HEK293 (cell line): ENCODE measurements at regions not wholly inside any gene's neighbourhood (a gene's known extent, or its start where the extent isn't known, plus 50 kb on each side); places are given as distances from the start of the nearest gene placed in this dataset.

Experiments
- CTCF ChIA-PET: fragments of 350-600 bp; formaldehyde crosslinking; extraction: SDS; loops from one replicate; lab custom pipeline; 2021; ENCODE audit warnings: antibody characterized with exemption; lab: Yijun Ruan, JAX
- POLR2A ChIA-PET: fragments of 300-600 bp; formaldehyde crosslinking; extraction: SDS; loops from one replicate; lab custom pipeline; 2020; ENCODE audit warnings: antibody characterized with exemption, inconsistent platforms; lab: Yijun Ruan, JAX
- H3K27ac ChIP-seq: fragments of 200-500 bp; sonication (Bioruptor generic); 2 replicates; pipeline ENCODE4 v1.5.1; 2014; ENCODE audit warnings: low read depth, low read length, control low read depth, inconsistent platforms; ENCODE audit errors: extremely low read depth
- H3K36me3 ChIP-seq, 2 experiments: fragments of 200-500 bp in 1 of 2; sonication (Bioruptor generic) in 1 of 2; 1 replicate in 1 of 2; 2 replicates in 1 of 2; pipeline ENCODE4 v1.5.1; 2014 to 2017; ENCODE audit warnings: inconsistent platforms in 2 of 2, low read length in 2 of 2; ENCODE audit not compliant: control insufficient read depth in 2 of 2, insufficient read depth in 1 of 2
- H3K4me1 ChIP-seq: fragments of 200-500 bp; sonication (Bioruptor generic); 2 replicates; pipeline ENCODE4 v1.5.1; 2014; ENCODE audit warnings: mild to moderate bottlenecking, low read length, inconsistent platforms; ENCODE audit not compliant: control insufficient read depth, insufficient read depth
- H3K4me3 ChIP-seq: 2 replicates; pipeline ENCODE4 v1.5.1; 2011; ENCODE audit warnings: low read depth, mild to moderate bottlenecking, control low read depth, low read length, moderate library complexity
- H3K9me3 ChIP-seq: fragments of 200-500 bp; sonication (Bioruptor generic); 2 replicates; pipeline ENCODE4 v1.5.1; 2014; ENCODE audit warnings: low read depth, low read length, inconsistent platforms; ENCODE audit not compliant: control insufficient read depth, insufficient read depth
- GLIS1 ChIP-seq: fragments of 450-650 bp; formaldehyde crosslinking; IDR thresholded peaks from 2 replicates; pipeline ENCODE4 v1.5.1; 2016; ENCODE audit warnings: missing biosample characterization, missing genetic modification characterization
- MZF1 ChIP-seq: fragments of 450-650 bp; formaldehyde crosslinking; IDR thresholded peaks from 2 replicates; pipeline ENCODE4 v1.5.1; 2017; ENCODE audit warnings: missing biosample characterization, missing genetic modification characterization, borderline replicate concordance
- SETDB1 ChIP-seq: IDR thresholded peaks from one replicate; pipeline ENCODE4 v1.6.1; 2017; ENCODE audit warnings: mild to moderate bottlenecking, low read length, moderate library complexity, mixed read lengths; ENCODE audit not compliant: insufficient read length
- ZBTB48 ChIP-seq: fragments of 450-650 bp; formaldehyde crosslinking; IDR thresholded peaks from 2 replicates; pipeline ENCODE4 v1.5.1; 2016; ENCODE audit warnings: missing biosample characterization, missing genetic modification characterization
- ZBTB7A ChIP-seq: fragments of 450-650 bp; formaldehyde crosslinking; IDR thresholded peaks from 2 replicates; pipeline ENCODE4 v1.5.1; 2016; ENCODE audit warnings: low read depth, missing biosample characterization, missing genetic modification characterization
- ZFHX2 ChIP-seq: fragments of 450-650 bp; formaldehyde crosslinking; conservative IDR thresholded peaks from 2 replicates; pipeline ENCODE4 v1.5.1; 2016; ENCODE audit warnings: missing biosample characterization, missing genetic modification characterization
- ZNF132 ChIP-seq: fragments of 450-650 bp; formaldehyde crosslinking; IDR thresholded peaks from 2 replicates; pipeline ENCODE4 v1.5.1; 2017; ENCODE audit warnings: missing biosample characterization, missing genetic modification characterization, borderline replicate concordance
- ZNF133 ChIP-seq: fragments of 450-650 bp; formaldehyde crosslinking; IDR thresholded peaks from 2 replicates; pipeline ENCODE4 v1.5.1; 2016; ENCODE audit warnings: missing biosample characterization, missing genetic modification characterization
- ZNF157 ChIP-seq: fragments of 450-650 bp; formaldehyde crosslinking; IDR thresholded peaks from 2 replicates; pipeline ENCODE4 v1.5.1; 2016; ENCODE audit warnings: missing biosample characterization, missing genetic modification characterization
- ZNF2 ChIP-seq: fragments of 450-650 bp; formaldehyde crosslinking; IDR thresholded peaks from 2 replicates; pipeline ENCODE4 v1.5.1; 2016; ENCODE audit warnings: missing biosample characterization, missing genetic modification characterization
- ZNF202 ChIP-seq: fragments of 450-650 bp; formaldehyde crosslinking; IDR thresholded peaks from 2 replicates; pipeline ENCODE4 v1.5.1; 2016; ENCODE audit warnings: missing biosample characterization, missing genetic modification characterization, borderline replicate concordance
- ZNF221 ChIP-seq: fragments of 450-650 bp; formaldehyde crosslinking; IDR thresholded peaks from 2 replicates; pipeline ENCODE4 v1.5.1; 2017; ENCODE audit warnings: missing biosample characterization, missing genetic modification characterization, borderline replicate concordance
- ZNF239 ChIP-seq: fragments of 450-650 bp; formaldehyde crosslinking; IDR thresholded peaks from 2 replicates; pipeline ENCODE4 v1.5.1; 2016; ENCODE audit warnings: missing biosample characterization, missing genetic modification characterization
- ZNF24 ChIP-seq: fragments of 450-650 bp; formaldehyde crosslinking; IDR thresholded peaks from 2 replicates; pipeline ENCODE4 v1.5.1; 2016; ENCODE audit warnings: missing biosample characterization, missing genetic modification characterization
- ZNF521 ChIP-seq: fragments of 450-650 bp; formaldehyde crosslinking; IDR thresholded peaks from 2 replicates; pipeline ENCODE4 v1.5.1; 2017; ENCODE audit warnings: missing biosample characterization, mild to moderate bottlenecking, missing genetic modification characterization
- ZNF558 ChIP-seq: fragments of 450-650 bp; formaldehyde crosslinking; IDR thresholded peaks from 2 replicates; pipeline ENCODE4 v1.5.1; 2016; ENCODE audit warnings: missing biosample characterization, missing genetic modification characterization
- ZNF585B ChIP-seq: fragments of 450-650 bp; formaldehyde crosslinking; IDR thresholded peaks from 2 replicates; pipeline ENCODE4 v1.5.1; 2016; ENCODE audit warnings: missing biosample characterization, missing genetic modification characterization
- ZNF629 ChIP-seq: fragments of 450-650 bp; formaldehyde crosslinking; IDR thresholded peaks from 2 replicates; pipeline ENCODE4 v1.5.1; 2017; ENCODE audit warnings: missing biosample characterization, missing genetic modification characterization
- ZNF768 ChIP-seq: fragments of 450-650 bp; formaldehyde crosslinking; IDR thresholded peaks from 2 replicates; pipeline ENCODE4 v1.5.1; 2018; ENCODE audit warnings: missing biosample characterization, mild to moderate bottlenecking, missing genetic modification characterization
- ZNF777 ChIP-seq: fragments of 450-650 bp; formaldehyde crosslinking; IDR thresholded peaks from 2 replicates; pipeline ENCODE4 v1.5.1; 2017; ENCODE audit warnings: missing biosample characterization, missing genetic modification characterization, borderline replicate concordance
- ZSCAN16 ChIP-seq: fragments of 450-650 bp; formaldehyde crosslinking; IDR thresholded peaks from 2 replicates; pipeline ENCODE4 v1.5.1; 2016; ENCODE audit warnings: missing biosample characterization, missing genetic modification characterization
- TF ChIP-seq, protein P1 (sequence below): fragments of 450-650 bp; IDR thresholded peaks from 2 replicates; pipeline ENCODE4 v1.5.1; 2018; ENCODE audit warnings: missing biosample characterization, mild to moderate bottlenecking, missing genetic modification characterization
- TF ChIP-seq, protein P2 (sequence below): fragments of 450-650 bp; formaldehyde crosslinking; IDR thresholded peaks from 2 replicates; pipeline ENCODE4 v1.5.1; 2017; ENCODE audit warnings: missing biosample characterization, missing genetic modification characterization
- TF ChIP-seq, protein P3 (sequence below): fragments of 450-650 bp; formaldehyde crosslinking; IDR thresholded peaks from 2 replicates; pipeline ENCODE4 v1.5.1; 2016; ENCODE audit warnings: missing biosample characterization, missing genetic modification characterization
- TF ChIP-seq, protein P4 (sequence below): fragments of 450-650 bp; formaldehyde crosslinking; IDR thresholded peaks from 2 replicates; pipeline ENCODE4 v1.5.1; 2017; ENCODE audit warnings: missing biosample characterization, missing genetic modification characterization
- TF ChIP-seq, protein P5 (sequence below): fragments of 450-650 bp; formaldehyde crosslinking; IDR thresholded peaks from 2 replicates; pipeline ENCODE4; 2016; ENCODE audit warnings: missing biosample characterization, missing genetic modification characterization

DNA sequence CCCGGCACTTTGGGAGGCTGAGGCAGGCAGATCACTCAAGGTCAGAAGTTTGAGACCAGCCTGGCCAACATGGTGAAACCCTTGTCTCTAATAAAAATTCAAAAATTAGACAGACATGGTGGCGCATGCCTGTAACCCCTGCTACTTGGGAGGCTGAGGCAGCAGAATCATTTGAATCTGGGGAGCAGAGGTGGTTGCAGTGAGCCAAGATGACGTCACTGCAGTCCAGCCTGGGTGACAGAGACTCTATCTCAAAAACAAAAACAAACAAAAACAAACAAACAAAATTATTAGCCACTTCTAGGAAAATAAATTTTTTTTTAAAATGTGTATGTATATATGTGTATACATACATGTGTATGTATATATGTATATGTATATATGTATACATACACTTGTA, 320.3 kb upstream of the ADGRL4 start:
- H3K9me3 ChIP-seq = no peaks in the 10 kb centered on the region
- H3K36me3 ChIP-seq = no peaks in the 10 kb centered on the region
- no peaks in the 10 kb centered on the region for H3K4me1 ChIP-seq
- ChIA-PET POLR2A (no interaction called here), CTCF (no interaction called here)
- no peak overlapping the region for H3K4me3 ChIP-seq
- H3K27ac ChIP-seq = no peak overlapping the region
- TF ChIP-seq ZNF585B (tag by site-specific recombination) (no peak), MZF1 (no peak), ZNF24 (no peak), ZNF558 (tag by site-specific recombination) (no peak), ZNF2 (tag by site-specific recombination) (no peak), ZNF777 (tag by site-specific recombination) (no peak), ZNF521 (tag by site-specific recombination) (no peak), ZBTB7A (tag by site-specific recombination) (no peak), ZNF132 (tag by site-specific recombination) (no peak)
- TF ChIP-seq, protein P1, sequence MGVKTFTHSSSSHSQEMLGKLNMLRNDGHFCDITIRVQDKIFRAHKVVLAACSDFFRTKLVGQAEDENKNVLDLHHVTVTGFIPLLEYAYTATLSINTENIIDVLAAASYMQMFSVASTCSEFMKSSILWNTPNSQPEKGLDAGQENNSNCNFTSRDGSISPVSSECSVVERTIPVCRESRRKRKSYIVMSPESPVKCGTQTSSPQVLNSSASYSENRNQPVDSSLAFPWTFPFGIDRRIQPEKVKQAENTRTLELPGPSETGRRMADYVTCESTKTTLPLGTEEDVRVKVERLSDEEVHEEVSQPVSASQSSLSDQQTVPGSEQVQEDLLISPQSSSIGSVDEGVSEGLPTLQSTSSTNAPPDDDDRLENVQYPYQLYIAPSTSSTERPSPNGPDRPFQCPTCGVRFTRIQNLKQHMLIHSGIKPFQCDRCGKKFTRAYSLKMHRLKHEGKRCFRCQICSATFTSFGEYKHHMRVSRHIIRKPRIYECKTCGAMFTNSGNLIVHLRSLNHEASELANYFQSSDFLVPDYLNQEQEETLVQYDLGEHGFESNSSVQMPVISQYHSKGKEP (tag by site-specific recombination) = no peak
- TF ChIP-seq, protein P2, sequence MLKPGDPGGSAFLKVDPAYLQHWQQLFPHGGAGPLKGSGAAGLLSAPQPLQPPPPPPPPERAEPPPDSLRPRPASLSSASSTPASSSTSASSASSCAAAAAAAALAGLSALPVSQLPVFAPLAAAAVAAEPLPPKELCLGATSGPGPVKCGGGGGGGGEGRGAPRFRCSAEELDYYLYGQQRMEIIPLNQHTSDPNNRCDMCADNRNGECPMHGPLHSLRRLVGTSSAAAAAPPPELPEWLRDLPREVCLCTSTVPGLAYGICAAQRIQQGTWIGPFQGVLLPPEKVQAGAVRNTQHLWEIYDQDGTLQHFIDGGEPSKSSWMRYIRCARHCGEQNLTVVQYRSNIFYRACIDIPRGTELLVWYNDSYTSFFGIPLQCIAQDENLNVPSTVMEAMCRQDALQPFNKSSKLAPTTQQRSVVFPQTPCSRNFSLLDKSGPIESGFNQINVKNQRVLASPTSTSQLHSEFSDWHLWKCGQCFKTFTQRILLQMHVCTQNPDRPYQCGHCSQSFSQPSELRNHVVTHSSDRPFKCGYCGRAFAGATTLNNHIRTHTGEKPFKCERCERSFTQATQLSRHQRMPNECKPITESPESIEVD = no peak

DNA sequence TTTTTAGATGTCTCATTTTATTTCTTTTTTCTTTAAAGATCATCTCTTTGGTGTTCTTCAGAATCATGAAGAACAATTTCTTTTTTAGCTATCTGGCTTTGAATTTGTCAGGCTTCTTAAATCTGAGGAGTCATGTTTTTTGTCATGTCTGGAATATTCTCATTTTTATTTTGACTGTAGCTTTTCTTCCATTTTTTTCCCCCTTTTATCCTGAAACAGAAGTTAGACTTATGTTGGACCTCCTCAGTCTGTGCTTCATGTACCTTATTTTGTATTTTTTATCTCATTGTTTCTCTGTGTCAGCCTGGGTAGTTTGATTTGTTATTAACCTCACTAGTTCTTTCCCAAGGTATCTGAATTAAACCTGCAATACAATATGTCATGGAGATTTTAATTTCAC, 319.2 kb upstream of the ADGRL4 start:
- CTCF ChIA-PET = interaction anchor here (1.3 kb wide), 1 partner anchor 28 kb away, joined by 5 read pairs; no protein-coding TSS in a partner anchor
- no peaks in the 10 kb centered on the region for H3K36me3 ChIP-seq
- no peak overlapping the region for H3K4me3 ChIP-seq
- no peaks in the 10 kb centered on the region for H3K9me3 ChIP-seq
- POLR2A ChIA-PET = no interaction called here
- no peaks in the 10 kb centered on the region for H3K4me1 ChIP-seq
- no peak overlapping the region for H3K27ac ChIP-seq
- TF ChIP-seq SETDB1 = peak; percentile 65
- peak; percentile 96 for TF ChIP-seq ZNF133 (tag by site-specific recombination)
- no peak for TF ChIP-seq ZNF629 (tag by site-specific recombination)
- no peak for TF ChIP-seq ZBTB48 (tag by site-specific recombination)

DNA sequence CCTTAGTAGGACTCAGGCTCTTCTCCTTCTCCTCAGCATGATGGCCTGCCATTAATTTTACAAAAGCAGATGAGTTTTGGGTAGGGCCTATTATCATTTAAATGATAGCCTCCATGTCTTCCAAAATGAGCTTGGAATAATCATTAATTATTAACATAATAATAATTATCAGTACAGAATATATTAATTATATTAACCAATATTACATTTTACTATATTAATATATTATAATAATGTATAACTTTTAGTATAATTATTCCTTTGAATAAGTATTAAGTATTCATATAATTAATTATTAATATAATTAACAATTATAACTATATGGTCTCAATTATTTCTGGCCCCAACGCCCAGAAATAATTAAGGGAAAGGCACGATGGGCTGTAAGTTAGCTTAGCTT, 318.6 kb upstream of the ADGRL4 start:
- H3K27ac ChIP-seq = no peak overlapping the region
- H3K4me3 ChIP-seq = no peak overlapping the region
- H3K9me3 ChIP-seq = no peaks in the 10 kb centered on the region
- no peaks in the 10 kb centered on the region for H3K36me3 ChIP-seq
- no peaks in the 10 kb centered on the region for H3K4me1 ChIP-seq
- CTCF ChIA-PET = interaction anchor here (1.3 kb wide), 1 partner anchor 28 kb away, joined by 5 read pairs; no protein-coding TSS in a partner anchor
- POLR2A ChIA-PET = no interaction called here
- TF ChIP-seq ZNF132 (tag by site-specific recombination) (no peak), ZNF221 (no peak), ZNF202 (no peak), ZSCAN16 (tag by site-specific recombination) (no peak), ZNF768 (no peak), ZNF239 (no peak), ZNF157 (tag by site-specific recombination) (no peak), GLIS1 (tag by site-specific recombination) (no peak), ZFHX2 (tag by site-specific recombination) (no peak)
- TF ChIP-seq, protein P3, sequence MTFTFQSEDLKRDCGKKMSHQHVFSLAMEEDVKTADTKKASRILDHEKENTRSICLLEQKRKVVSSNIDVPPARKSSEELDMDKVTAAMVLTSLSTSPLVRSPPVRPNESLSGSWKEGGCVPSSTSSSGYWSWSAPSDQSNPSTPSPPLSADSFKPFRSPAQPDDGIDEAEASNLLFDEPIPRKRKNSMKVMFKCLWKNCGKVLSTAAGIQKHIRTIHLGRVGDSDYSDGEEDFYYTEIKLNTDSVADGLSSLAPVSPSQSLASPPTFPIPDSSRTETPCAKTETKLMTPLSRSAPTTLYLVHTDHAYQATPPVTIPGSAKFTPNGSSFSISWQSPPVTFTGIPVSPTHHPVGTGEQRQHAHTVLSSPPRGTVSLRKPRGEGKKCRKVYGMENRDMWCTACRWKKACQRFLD (tag by site-specific recombination) = no peak
- TF ChIP-seq, protein P4, sequence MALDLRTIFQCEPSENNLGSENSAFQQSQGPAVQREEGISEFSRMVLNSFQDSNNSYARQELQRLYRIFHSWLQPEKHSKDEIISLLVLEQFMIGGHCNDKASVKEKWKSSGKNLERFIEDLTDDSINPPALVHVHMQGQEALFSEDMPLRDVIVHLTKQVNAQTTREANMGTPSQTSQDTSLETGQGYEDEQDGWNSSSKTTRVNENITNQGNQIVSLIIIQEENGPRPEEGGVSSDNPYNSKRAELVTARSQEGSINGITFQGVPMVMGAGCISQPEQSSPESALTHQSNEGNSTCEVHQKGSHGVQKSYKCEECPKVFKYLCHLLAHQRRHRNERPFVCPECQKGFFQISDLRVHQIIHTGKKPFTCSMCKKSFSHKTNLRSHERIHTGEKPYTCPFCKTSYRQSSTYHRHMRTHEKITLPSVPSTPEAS (tag by site-specific recombination) = no peak
- TF ChIP-seq, protein P5, sequence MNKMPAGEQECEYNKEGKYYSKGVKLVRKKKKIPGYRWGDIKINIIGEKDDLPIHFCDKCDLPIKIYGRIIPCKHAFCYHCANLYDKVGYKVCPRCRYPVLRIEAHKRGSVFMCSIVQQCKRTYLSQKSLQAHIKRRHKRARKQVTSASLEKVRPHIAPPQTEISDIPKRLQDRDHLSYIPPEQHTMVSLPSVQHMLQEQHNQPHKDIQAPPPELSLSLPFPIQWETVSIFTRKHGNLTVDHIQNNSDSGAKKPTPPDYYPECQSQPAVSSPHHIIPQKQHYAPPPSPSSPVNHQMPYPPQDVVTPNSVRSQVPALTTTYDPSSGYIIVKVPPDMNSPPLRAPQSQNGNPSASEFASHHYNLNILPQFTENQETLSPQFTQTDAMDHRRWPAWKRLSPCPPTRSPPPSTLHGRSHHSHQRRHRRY (tag by site-specific recombination) = no peak
